HG02623 (cell line): ENCODE measurements at regions not wholly inside any gene's neighbourhood (a gene's known extent, or its start where the extent isn't known, plus 50 kb on each side); places are given as distances from the start of the nearest gene placed in this dataset.

ENCODE experiments used
- ATAC-seq: cut with Tn5 transposase; IDR thresholded peaks from one replicate; pipeline ENCODE4 v1.9.1; 2021; ENCODE audit warnings: moderate library complexity; ENCODE audit not compliant: unreplicated experiment

DNA sequence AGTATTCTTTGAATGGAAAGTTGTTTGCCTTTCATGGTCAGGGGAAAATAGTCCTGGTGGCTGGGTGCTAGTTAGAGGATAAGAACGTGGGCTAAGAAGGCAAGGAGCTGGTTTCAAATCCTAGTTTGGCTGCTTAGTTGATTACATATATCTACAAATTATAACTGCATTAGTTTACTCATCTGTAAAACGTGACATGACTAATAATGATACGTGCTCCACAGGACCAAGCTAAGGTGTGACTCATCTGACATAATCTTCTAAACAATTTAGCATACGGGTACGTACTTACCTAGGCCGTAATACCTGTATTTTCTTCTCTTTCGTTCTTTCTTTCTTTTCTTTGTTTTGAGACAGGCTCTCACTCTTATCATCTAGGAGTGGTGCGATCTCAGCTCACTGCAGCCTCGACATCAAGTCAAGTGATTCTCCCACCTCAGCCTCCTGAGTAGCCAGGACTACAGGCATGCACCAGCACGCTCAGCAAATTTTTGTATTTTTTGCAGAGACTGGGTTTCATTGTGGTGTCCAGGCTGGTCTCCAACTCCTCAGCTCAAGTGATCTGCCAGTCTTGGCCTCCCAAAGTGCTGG lies 1274.2 kb upstream of the GJE1 start:
- no peak for ATAC-seq

DNA sequence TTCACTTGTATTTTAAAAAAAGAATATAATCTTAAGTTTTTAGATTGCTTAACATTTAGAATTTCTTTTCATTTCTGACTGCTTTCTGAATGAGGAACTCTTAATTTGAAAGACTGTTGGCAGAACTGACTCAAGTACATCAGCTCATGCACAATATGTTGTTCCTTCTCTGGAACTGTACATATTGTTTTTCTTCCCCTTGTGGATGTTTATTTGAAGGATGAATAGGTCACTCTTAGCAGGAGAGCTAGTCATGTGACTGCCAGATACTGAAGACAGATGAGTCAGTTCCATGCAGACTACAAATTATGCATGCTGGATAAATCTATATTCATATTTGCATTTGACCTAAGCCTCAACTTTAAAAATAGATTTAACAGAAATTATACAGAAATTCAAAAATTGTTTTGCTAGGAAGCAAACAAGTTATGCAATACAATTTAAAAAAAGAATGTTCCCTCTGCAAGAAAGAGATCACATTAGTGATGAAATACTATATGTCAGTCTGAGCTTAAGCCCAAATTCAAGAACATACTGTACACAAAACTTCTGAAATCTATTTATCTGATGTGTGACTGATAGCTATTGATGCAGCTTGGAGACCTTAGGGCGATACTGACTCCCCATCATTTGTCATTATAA lies 1274.9 kb upstream of the GJE1 start:
- ATAC-seq, result no peak

DNA sequence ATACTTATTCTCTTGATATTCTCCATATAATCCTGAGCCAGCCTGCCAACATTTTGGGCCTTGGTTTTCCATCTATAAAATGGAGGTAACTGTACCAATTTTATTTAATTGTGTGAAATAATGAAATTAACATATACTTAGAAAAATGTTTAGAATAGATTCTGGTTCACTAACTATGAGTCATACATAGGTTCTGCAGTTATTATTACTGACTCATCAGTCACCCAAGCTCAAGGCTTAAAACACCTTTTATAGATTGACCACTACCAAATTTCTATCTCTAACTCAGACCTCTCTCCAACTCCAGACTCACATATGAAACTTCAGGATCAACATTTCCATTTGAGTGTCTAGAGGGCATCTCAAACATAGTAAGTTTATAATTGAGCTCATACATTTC lies 1277.2 kb upstream of the GJE1 start:
- ATAC-seq, result no peak

DNA sequence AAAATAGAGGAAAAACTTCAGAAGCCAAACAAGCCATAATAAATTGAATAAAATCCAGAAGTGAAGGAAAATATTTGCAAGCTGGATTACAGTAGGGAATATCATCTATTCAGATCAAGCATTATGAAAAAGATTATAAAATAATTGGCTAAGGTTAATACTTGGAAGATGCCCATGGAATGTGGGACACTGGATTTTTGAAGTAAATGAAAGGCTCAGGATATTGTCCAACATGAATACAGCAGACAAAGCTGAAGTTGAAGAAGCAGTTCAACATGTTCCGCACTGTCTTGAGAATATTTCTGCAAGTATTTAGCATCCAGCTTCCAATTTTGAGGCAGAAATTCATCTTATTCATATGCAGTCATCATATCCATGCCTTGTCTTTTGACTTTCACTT lies 1278.4 kb upstream of the GJE1 start:
- no peak for ATAC-seq

DNA sequence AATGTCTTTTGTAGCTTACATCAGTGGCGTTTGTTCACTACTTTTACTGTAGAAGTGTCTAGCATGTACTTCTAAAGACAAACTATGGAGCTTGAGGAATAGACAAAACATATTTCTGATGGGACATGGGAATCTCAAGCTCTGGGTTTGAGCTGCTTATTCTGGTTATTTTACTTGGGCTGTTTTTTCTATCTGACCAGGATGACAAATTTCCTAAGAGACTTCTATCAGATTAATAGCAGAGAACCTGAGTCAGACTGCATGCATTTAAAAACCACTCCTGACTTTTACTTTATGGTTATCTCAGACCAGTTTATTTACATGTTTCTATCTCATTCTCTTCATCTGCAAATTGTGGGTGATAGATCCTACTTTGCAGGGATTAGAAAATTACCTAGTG lies 1282.3 kb upstream of the GJE1 start:
- ATAC-seq, result no peak

DNA sequence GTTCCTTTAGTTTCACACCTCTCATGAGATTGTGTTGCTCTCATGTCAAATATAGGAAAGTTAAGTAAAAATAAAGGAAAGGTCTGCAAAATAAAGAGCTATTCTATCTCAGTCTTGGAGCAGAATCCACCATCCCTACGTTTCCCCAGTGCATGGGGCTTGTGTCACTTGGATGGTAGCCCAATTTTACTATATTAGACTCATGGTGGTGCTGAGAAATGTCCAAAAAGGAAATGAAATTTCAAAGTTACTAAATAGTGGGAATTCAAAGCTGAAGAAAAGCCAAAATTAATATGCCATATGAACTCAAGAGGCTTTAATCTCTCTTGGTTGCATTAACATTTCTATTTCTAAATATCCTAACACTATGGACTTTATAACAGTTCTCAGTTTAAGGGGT lies 1283.3 kb upstream of the GJE1 start:
- no peak for ATAC-seq

DNA sequence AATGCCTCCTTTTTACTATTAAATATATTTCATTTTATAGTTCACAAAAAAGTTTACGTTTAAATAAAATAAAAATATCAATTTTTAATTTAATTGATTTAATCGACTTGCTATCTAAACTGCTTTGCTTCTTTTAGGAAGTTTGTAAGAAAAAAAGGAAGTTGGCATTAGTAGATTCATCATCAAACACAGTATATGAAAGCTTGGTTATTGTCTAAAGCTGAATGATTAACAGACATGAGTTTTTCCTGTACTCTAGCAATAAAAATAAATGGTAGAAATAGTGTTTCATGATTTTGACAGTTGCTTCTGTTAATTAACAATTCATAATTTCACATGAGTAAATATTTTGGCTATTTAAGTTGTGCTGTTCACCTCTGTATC lies 1285.5 kb upstream of the GJE1 start:
- ATAC-seq, result no peak

DNA sequence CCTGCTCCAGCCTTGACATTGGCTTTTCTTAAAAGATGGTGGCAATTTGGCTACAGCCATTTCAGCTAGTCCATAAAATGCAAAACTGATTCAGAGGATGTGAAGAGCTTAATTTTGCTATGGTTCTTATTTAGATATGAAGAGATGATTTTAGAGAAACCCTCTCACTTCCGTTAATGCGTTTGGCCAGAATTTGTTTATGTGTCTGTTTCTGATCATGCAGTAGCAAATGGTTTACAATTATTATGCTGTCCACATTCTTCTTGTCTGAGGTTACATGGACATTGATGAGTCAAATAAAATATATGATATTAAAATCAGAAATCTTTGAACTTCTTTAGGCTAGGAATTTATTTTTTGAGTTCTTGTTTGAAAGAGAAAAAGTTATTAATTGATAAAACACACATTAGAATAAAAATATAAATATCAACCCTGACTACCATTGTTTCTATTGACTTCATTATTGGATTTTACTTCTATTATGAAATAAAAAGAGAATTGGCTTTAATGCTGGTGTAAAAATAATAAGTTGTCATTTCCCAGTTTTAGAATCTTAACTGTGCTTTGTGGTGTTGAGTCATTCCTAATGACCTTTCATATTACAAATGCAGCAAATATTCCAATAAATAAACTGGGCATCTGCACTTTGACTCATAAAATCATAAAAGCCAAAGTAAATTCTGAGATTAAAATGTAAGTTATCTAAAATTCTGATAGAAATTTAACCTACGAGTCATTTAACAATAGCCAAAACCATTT lies 1286.0 kb upstream of the GJE1 start:
- no peak for ATAC-seq

DNA sequence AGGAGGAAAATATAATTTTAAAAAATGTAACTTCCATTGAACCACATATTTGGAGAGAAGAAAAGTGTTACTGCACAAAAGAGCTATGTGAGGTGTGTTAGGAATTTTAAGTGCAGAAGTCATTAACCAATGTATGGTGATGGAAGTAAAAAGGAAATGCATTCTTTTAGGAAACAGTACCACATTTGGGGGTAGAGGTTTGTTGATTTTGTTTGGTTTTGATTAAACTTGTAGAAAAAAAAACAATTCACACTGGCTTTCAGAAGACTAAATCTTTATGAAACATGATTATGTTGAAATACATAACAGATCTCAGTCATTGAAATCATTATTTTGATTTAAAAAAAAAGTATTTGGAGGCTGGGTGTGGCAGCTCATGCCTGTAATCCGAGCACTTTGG lies 1287.0 kb upstream of the GJE1 start:
- no peak for ATAC-seq

DNA sequence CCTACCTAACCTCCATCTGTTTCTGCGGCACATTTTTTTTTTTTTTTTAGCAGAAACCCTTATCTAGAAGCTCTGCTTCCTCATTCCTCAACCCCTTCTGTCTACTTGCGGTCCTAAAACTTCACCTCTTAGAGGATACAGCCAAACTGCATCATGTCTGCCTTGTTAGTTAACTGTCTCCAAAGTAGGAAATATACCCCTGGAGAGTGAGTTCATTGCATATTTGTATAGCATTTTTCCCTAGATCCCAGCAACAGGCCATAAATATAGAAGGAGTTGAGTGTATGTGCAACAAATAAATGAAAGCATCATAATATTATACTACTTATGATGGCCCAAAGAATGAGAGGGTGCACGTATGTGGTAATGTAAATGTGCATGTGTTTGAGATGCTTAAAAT lies 1288.6 kb upstream of the GJE1 start:
- no peak for ATAC-seq

DNA sequence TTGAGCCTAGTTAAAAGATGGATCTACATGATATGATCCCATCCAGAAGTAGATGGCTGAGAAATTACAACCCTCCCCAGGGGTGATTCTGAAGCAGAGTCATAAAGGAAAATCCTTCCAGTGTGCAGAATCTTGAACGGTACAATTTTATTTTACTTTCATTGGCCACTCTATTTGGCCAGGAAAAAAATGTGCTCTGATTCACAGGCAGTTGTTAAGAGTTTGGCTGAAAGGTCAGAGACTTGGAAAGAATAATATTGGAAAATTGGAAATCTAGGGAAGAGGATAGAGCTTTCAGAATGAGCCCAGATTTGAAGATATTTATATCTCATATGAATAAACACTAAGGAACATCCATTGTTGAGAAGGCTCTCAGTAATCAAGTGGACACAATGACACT lies 1299.3 kb upstream of the GJE1 start:
- ATAC-seq, result no peak

DNA sequence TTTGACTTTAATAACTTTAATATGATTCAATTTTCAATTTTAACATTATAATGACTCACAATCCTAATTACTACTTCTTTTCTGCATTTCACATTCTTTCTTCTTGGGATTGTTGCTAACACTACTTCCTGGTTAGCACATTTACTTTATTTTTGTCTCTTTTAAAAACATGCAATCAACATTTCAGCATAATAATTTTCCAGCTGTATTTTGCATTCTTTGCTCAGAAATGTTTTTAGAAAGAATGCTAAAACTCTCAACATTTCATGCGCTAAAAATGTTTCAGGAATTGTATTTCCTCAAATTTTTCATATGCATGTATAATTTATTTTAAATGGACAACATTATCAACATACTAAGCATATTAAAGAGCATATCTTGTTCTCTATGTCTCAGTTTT lies 1302.1 kb upstream of the GJE1 start:
- no peak for ATAC-seq

DNA sequence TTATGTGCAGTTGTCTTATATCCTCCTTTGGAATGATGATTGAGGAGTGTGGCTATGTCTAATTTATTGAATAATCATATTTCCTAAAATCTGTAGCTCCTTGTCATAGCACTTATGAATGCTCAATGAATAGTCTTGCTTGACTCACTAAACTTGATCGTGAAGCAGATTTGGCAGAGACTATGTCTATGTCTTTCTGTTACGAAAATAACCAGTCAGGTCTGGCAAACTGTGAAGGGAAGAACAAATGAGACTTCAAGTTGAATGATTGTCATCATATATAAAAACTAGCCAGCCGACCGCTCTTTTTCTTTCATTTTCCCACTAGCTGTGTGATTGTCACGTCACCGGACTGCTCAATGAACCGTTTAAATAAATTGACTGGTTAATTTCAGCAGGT lies 1303.9 kb upstream of the GJE1 start:
- no peak for ATAC-seq

DNA sequence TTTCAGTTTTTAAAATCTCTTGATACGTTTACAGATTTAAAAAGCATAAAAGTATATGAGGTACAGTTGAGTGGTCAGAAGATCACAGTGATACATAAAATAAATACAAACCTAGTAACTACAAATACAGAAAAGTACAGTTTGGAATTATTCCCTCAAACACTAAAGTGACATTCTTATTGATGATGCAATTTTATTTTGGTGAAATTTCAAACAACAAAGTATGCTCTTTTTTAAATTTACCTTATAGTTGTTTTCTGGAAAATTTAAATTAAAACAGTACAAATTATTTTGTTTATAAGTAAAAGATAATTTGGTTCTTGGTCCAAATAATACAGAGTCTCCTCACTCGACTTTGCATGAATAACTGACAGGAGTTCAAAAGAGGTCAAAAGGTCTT lies 1305.1 kb upstream of the GJE1 start:
- no peak for ATAC-seq

DNA sequence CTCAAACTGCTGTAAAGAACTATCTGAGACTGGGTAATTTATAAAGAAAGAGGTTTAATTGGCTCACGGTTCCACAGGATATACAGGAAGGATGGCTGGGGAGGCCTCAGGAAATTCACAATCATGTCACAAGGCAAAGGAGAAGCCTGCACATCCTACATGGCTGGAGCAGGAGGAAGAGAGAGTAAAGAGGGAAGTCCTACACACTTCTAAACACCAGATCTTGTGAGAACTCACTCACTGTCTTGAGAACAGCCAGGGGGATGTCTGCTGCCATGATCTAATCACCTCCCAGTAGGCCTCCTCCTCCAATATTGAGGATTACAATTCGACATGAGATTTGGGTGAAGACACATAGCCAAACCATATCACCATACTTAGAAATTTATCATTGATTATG lies 1307.0 kb upstream of the GJE1 start:
- ATAC-seq, result no peak

DNA sequence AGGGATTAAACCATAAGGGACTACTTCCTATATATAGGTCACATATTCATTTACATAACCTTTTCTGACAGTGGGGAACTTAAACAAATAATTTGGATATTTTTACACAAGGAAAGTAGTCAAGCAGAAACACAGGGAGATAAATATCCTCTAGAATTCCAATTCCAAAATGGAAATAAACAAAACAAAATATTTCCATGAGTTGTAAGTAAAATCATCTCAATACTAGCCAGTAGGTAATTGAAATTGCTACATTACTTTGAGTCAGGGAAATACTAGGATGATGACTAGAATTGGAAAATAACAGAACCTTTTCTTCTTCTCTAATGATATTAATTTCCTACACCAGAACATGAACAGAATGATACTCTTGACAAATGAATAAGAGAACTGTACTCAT lies 1308.1 kb upstream of the GJE1 start:
- ATAC-seq, result no peak

DNA sequence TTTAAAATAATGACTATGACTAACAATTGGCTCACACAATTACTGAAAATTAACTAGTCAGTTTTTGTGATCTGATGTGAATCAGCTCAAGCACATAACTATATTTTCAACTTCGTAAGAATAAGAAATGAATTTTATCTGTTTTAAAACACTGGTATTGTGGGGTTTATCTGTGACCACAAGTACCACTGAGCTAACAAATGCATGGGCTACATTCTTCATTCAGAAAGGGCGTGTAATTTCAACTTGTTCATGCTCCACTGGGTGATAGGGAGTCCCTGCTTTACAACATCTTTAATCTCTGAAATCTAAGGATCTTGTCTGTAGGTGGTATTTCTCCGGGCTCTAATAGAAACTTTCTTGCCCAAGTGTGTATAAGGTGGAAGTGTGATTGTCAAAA lies 1311.5 kb upstream of the GJE1 start:
- no peak for ATAC-seq

DNA sequence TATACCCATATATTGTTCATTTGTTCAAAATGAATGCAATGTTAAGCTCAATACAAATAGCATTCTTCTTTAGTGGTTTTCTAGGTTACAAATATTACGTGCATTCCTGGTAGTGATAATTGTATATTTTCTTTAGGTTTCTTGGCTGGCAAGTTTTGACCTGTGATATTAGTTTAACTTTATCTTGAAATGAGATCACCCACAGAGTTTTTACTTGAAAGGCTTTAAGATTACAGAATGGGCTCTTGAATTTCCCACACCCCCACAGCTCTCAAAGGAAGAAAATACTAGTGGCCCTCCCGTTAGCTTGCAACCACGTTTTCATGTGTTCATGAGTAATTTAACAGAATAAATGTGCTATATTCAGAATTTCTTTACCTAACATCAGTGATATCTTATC lies 1315.5 kb upstream of the GJE1 start:
- ATAC-seq, result no peak

DNA sequence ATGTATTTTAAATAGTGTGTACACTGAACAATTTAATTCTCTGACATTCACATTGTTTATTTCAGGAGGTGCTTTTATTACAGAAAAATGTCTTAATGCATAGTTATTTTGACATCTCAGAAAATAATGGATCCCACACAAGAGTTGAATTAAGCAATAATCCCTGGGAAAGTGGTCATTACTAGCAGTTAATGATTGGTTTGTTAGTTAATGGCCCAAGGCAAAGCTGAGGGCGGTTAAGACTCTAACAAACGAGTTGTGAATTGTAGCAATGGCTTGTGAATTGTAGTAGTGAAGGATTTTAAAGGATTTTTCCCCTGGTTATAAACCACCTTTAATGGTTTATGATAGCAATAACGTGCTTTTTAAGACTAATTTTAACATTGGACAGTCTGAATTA lies 1316.0 kb upstream of the GJE1 start:
- ATAC-seq, result no peak

DNA sequence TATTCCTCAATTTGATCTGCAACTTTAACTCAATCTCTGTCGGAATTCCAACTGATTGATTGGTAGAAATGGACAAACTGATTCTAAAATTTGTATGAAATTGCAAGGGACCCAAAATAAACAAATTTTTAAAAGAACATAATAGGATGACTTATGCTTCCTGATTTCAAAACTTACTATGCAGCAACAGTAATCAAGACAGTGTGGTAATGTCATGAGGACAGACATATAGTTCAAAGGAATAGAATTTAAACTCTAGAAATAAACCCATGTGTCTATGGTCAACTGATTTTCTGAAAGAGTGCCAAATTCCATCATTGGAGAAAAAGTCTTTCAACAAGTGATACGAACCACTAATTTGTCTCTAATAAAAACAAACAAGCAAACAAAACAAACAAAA lies 1320.1 kb upstream of the GJE1 start:
- ATAC-seq, result no peak

DNA sequence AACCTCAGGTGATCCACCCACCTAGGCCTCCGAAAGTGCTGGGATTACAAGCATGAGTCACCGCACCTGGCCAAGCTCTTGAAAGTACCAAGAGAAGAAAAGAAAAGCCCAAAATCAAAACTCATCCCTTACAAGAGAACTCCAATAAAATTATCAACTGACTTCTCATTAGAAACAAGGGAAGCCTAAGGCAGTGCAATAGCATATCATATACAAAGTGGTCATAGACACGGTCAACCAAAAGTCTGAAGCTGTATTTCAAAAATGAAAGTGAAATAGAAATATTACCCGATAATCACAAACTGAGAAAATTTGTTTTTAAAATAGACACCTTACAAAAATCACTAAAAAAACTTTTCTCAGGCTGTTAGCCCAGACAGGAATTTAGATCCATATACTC lies 1321.1 kb upstream of the GJE1 start:
- no peak for ATAC-seq

DNA sequence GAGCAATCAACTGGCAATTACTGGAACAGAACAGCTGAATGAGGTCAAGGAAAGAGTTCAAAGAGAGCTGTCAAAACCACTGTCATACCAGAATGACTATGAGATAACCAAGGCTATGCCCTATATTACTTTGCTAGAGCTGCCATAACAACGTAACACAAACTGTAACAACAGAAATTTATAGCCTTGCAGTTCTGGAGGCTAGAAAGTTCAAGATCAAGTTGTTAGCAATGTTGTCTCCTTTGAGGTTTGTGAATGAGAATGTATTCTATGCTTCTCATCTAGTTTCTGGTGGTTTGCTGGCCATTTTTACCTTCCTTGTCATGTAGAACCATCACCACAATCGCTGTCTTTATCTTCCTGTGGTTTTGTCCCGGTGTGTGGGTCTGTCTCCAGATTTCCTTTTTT lies 1323.0 kb upstream of the GJE1 start:
- peak; percentile 73 for ATAC-seq

DNA sequence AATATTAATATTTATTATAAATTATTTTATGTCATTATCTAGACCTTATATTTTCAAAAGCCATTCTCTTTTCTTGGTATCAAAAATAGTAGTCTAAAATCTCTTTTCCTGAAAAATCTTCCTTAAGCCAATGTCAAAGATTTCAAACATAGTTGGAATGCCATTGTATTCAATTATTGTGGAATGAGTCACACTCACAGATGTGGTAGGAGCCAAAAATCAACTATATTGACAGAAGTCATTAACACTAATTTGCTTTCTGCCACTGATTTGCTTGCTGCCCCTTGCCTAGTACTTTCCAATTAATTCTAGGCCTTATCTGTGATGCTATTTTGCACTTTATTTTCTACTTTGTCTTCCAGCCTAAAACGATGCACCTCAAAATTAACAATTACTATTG lies 1326.3 kb upstream of the GJE1 start:
- ATAC-seq, result no peak
